ENCODE measurements at regions not wholly inside any gene's neighbourhood (a gene's known extent, or its start where the extent isn't known, plus 50 kb on each side); places are given as distances from the start of the nearest gene placed in this dataset.

DNA sequence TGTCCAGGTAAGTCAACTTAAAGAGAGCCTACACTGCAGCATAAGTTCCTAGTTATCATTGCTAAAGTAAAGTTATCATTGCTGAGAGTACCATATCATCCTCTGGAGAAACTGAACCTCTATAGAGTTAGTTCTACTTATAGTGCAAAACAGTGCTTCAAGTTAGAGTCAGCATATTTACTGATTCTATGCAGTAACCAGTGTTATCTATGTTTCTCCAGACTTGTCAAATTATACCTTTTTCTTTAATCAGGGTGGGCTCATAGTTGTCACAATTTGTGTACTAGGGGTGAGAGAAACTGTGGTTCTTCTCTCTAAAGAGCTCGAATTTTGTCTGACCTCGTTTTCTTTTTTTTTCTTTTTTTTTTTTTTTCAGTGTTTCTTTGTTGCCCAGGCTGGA lies 79.6 kb downstream of the ANXA2R start:
- H3K36me3 Mint-ChIP-seq (ENCODE audit: low read depth, unreplicated experiment): no peaks in the 10 kb centered on the region
- H2AFZ ChIP-seq (ENCODE audit: low read depth, low read length): no peak overlapping the region
- no peaks in the 10 kb centered on the region for H3K27me3 ChIP-seq (ENCODE audit: insufficient read depth, low read length)
- H4K20me1 ChIP-seq (ENCODE audit: insufficient read depth, low read length): no peaks in the 10 kb centered on the region
- H3K27me3 Mint-ChIP-seq (ENCODE audit: low read depth, unreplicated experiment): peaks cover 7% of the 10 kb centered on the region
- H3K4me2 ChIP-seq (ENCODE audit: low read length): no peak overlapping the region
- H3K9me3 Mint-ChIP-seq (ENCODE audit: unreplicated experiment): no peaks in the 10 kb centered on the region
- TF ChIP-seq EZH2 (IDR thresholded peaks at IDR 0.05; ENCODE audit: insufficient read depth, low read length): no peak
- TF ChIP-seq, protein P1, sequence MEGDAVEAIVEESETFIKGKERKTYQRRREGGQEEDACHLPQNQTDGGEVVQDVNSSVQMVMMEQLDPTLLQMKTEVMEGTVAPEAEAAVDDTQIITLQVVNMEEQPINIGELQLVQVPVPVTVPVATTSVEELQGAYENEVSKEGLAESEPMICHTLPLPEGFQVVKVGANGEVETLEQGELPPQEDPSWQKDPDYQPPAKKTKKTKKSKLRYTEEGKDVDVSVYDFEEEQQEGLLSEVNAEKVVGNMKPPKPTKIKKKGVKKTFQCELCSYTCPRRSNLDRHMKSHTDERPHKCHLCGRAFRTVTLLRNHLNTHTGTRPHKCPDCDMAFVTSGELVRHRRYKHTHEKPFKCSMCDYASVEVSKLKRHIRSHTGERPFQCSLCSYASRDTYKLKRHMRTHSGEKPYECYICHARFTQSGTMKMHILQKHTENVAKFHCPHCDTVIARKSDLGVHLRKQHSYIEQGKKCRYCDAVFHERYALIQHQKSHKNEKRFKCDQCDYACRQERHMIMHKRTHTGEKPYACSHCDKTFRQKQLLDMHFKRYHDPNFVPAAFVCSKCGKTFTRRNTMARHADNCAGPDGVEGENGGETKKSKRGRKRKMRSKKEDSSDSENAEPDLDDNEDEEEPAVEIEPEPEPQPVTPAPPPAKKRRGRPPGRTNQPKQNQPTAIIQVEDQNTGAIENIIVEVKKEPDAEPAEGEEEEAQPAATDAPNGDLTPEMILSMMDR (IDR thresholded peaks at IDR 0.05; ENCODE audit: insufficient read depth, low read depth, low read length): no peak
- FAIRE-seq (no peak), DNase-seq (ENCODE audit: low read depth) (no peak)
- no peak overlapping the region for H3K4me3 ChIP-seq (ENCODE audit: insufficient read depth, low read depth, low read length)
- H3K9ac ChIP-seq (ENCODE audit: low read length): no peak overlapping the region
- no peaks in the 10 kb centered on the region for H3K79me2 ChIP-seq (ENCODE audit: insufficient read depth, low read length)
- H3K4me1 ChIP-seq (ENCODE audit: insufficient read depth, low read length): no peaks in the 10 kb centered on the region
- H3K4me3 Mint-ChIP-seq (ENCODE audit: unreplicated experiment): no peak overlapping the region
- no peaks in the 10 kb centered on the region for H3K4me1 Mint-ChIP-seq (ENCODE audit: low read depth, unreplicated experiment)
- no peaks in the 10 kb centered on the region for H3K36me3 ChIP-seq (ENCODE audit: insufficient read depth, low read length)
- no peak overlapping the region for H3K27ac ChIP-seq (ENCODE audit: low read depth, low read length)
- no peak overlapping the region for H3K27ac Mint-ChIP-seq (ENCODE audit: unreplicated experiment)
- no peaks in the 10 kb centered on the region for H3K9me3 ChIP-seq (ENCODE audit: insufficient read depth, low read depth, low read length)

- Histone ChIP-seq H3K9ac (ENCODE audit: low read length) (no peak overlapping the region), H3K4me3 (ENCODE audit: insufficient read depth, low read depth, low read length) (no peak overlapping the region), H3K4me1 (ENCODE audit: insufficient read depth, low read length) (peaks cover 4% of the 10 kb centered on the region), H3K9me3 (ENCODE audit: insufficient read depth, low read depth, low read length) (peaks cover 16% of the 10 kb centered on the region), H2AFZ (ENCODE audit: low read depth, low read length) (no peak overlapping the region), H3K79me2 (ENCODE audit: insufficient read depth, low read length) (peaks cover 29% of the 10 kb centered on the region), H3K27ac (ENCODE audit: low read depth, low read length) (no peak overlapping the region), H3K36me3 (ENCODE audit: insufficient read depth, low read length) (no peaks in the 10 kb centered on the region), H3K27me3 (ENCODE audit: insufficient read depth, low read length) (no peaks in the 10 kb centered on the region), H3K4me2 (ENCODE audit: low read length) (no peak overlapping the region), H4K20me1 (ENCODE audit: insufficient read depth, low read length) (peaks cover 8% of the 10 kb centered on the region)
- Mint-ChIP-seq H3K4me1 (ENCODE audit: low read depth, unreplicated experiment) (no peaks in the 10 kb centered on the region), H3K27me3 (ENCODE audit: low read depth, unreplicated experiment) (peaks cover 7% of the 10 kb centered on the region), H3K36me3 (ENCODE audit: low read depth, unreplicated experiment) (peaks cover 2% of the 10 kb centered on the region), H3K27ac (ENCODE audit: unreplicated experiment) (no peak overlapping the region), H3K9me3 (ENCODE audit: unreplicated experiment) (peaks cover 3% of the 10 kb centered on the region), H3K4me3 (ENCODE audit: unreplicated experiment) (no peak overlapping the region)
- FAIRE-seq: no peak
- no peak for DNase-seq (ENCODE audit: low read depth)
- TF ChIP-seq, protein P1 (IDR thresholded peaks at IDR 0.05; ENCODE audit: insufficient read depth, low read depth, low read length): no peak
- no peak for TF ChIP-seq EZH2 (IDR thresholded peaks at IDR 0.05; ENCODE audit: insufficient read depth, low read length)
These were observed 83.6 kb downstream of the ANXA2R start for GRCh38 chr5:42956551-42956950.

DNA sequence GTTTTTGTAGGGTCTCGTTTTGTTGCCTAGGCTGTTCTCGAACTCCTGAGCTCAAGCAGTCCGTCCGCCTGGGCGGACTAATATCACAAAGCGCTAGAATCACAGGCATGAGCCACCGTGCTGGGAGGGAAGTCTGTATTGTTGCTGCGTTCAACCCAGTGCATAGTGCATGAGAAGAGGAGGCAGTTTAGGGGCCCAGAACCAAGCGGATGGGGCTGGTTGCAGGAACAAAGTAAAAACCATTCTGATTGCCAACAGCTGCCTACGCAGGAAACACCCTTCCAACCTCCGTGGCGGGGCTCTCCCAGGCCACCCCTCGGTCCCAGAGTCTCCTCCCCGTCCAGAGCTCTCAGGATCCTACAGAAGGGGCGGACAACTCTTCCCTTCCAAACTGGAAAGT lies 87.1 kb downstream of the ANXA2R start:
- H3K9me3 ChIP-seq (ENCODE audit: insufficient read depth, low read depth, low read length): peaks cover 16% of the 10 kb centered on the region
- peaks cover 2% of the 10 kb centered on the region for H3K27me3 Mint-ChIP-seq (ENCODE audit: low read depth, unreplicated experiment)
- H3K4me3 Mint-ChIP-seq (ENCODE audit: unreplicated experiment): no peak overlapping the region
- no peaks in the 10 kb centered on the region for H3K4me1 Mint-ChIP-seq (ENCODE audit: low read depth, unreplicated experiment)
- H2AFZ ChIP-seq (ENCODE audit: low read depth, low read length): no peak overlapping the region
- H3K27ac ChIP-seq (ENCODE audit: low read depth, low read length): no peak overlapping the region
- peaks cover 11% of the 10 kb centered on the region for H3K9me3 Mint-ChIP-seq (ENCODE audit: unreplicated experiment)
- FAIRE-seq (no peak), DNase-seq (ENCODE audit: low read depth) (peak; percentile 10)
- peak overlapping the region; percentile 28 for H3K9ac ChIP-seq (ENCODE audit: low read length)
- peaks cover 35% of the 10 kb centered on the region for H3K79me2 ChIP-seq (ENCODE audit: insufficient read depth, low read length)
- H3K27ac Mint-ChIP-seq (ENCODE audit: unreplicated experiment): no peak overlapping the region
- peaks cover 17% of the 10 kb centered on the region for H3K4me1 ChIP-seq (ENCODE audit: insufficient read depth, low read length)
- TF ChIP-seq, protein P1 (IDR thresholded peaks at IDR 0.05; ENCODE audit: insufficient read depth, low read depth, low read length): no peak
- no peaks in the 10 kb centered on the region for H3K27me3 ChIP-seq (ENCODE audit: insufficient read depth, low read length)
- H3K4me3 ChIP-seq (ENCODE audit: insufficient read depth, low read depth, low read length): peak overlapping the region; percentile 43
- H4K20me1 ChIP-seq (ENCODE audit: insufficient read depth, low read length): peaks cover 8% of the 10 kb centered on the region
- H3K4me2 ChIP-seq (ENCODE audit: low read length): peak overlapping the region; percentile 93
- no peaks in the 10 kb centered on the region for H3K36me3 ChIP-seq (ENCODE audit: insufficient read depth, low read length)
- H3K36me3 Mint-ChIP-seq (ENCODE audit: low read depth, unreplicated experiment): peaks cover 4% of the 10 kb centered on the region
